ENCODE measurements at regions not wholly inside any gene's neighbourhood (a gene's known extent, or its start where the extent isn't known, plus 50 kb on each side); places are given as distances from the start of the nearest gene placed in this dataset.

GRCh38 chr13:105167385-105167784 lies 1368.1 kb downstream of the EFNB2 start:
- no peak overlapping the region for H3K4me3 ChIP-seq
- H3K9me3 ChIP-seq: peaks cover 0 to 30% (median 7%) of the 10 kb centered on the region in 11 donors
- no peak for ATAC-seq
- no peaks in the 10 kb centered on the region for H3K27me3 ChIP-seq
- no peak for DNase-seq
- TF ChIP-seq CTCF (IDR thresholded peaks at IDR 0.05): no peak
- no peaks in the 10 kb centered on the region for H3K36me3 ChIP-seq
- no peak overlapping the region for H3K27ac ChIP-seq
- H3K4me1 ChIP-seq: no peaks in the 10 kb centered on the region
- intact Hi-C loops (cut with DNase I): no loop called here
- 95 to 100% methylated on average over 1 of the region's 1 CpG for WGBS, 2 donors

GRCh38 chr13:105165449-105166125 lies 1369.9 kb downstream of the EFNB2 start:
- Histone ChIP-seq H3K4me3 (no peak overlapping the region), H3K9me3 (peaks cover 0 to 13% (median 3%) of the 10 kb centered on the region in 11 donors), H3K27me3 (no peaks in the 10 kb centered on the region), H3K36me3 (no peaks in the 10 kb centered on the region), H3K4me1 (no peaks in the 10 kb centered on the region), H3K27ac (no peak overlapping the region)
- intact Hi-C loops (cut with DNase I): no loop called here
- 72 to 78% methylated on average over 2 of the region's 2 CpGs for WGBS, 2 donors
- no peak for ATAC-seq
- DNase-seq: no peak
- TF ChIP-seq CTCF (IDR thresholded peaks at IDR 0.05): no peak

DNA sequence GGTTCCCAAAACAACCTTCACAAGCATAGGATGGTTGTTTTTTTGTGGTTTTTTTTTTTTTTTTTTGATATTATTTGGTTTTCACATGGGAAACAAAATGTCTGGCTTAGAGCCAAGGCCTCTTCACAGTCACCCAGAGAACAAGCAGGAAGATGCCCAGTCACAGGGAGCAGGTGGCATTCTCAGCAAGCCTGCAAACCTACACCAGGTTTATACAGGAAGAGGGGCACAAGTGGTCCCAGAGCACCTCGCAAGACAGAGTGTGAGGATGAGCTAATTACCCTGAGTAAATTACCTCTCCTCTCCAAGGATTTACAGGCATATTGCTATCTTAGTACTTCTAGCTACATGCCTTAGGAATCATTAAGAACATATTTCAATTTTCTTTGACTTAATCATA lies 1375.6 kb downstream of the EFNB2 start:
- Histone ChIP-seq H3K27ac (no peak overlapping the region), H3K27me3 (no peaks in the 10 kb centered on the region), H3K9me3 (no peaks in the 10 kb centered on the region), H3K36me3 (no peaks in the 10 kb centered on the region), H3K4me3 (no peak overlapping the region), H3K4me1 (no peaks in the 10 kb centered on the region)
- DNase-seq (no peak), ATAC-seq (no peak)
- no peak for TF ChIP-seq CTCF (IDR thresholded peaks at IDR 0.05)
- 79 to 88% methylated on average over 1 of the region's 1 CpG for WGBS, 2 donors
- intact Hi-C loops (cut with DNase I): no loop called here

DNA sequence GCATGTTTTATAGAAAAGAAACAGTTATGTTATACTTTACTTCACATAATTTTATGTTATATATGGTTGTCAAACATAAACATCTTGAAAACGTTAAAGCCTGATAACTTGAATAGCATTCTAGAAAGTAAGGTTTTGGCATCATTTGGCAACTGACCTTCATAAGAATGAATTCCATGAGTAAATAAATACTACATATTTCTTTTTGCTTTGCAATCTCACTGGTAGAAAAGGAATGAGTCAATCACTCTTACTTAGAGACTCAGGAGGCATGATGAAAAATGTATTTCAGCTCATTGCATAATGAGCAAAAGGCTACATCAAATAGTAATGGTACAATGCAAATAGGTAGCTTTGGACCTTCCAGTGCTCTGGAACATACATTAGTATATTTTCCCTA lies 1381.9 kb downstream of the EFNB2 start:
- ATAC-seq: no peak
- intact Hi-C loops (cut with DNase I): loop anchor here in 1 of 10 donors (1.0 kb wide), 1 partner anchor 12 kb away; no protein-coding TSS in a partner anchor

More for the DNA sequence above, 1381.9 kb downstream of the EFNB2 start:
- 65 to 70% methylated on average over 1 of the region's 1 CpG for WGBS, 2 donors
- no peak overlapping the region for H3K27ac ChIP-seq
- no peaks in the 10 kb centered on the region for H3K36me3 ChIP-seq
- no peak for DNase-seq
- no peaks in the 10 kb centered on the region for H3K27me3 ChIP-seq
- H3K4me1 ChIP-seq: no peaks in the 10 kb centered on the region
- H3K4me3 ChIP-seq: no peak overlapping the region
- TF ChIP-seq CTCF (IDR thresholded peaks at IDR 0.05): no peak
- peaks cover 0 to 4% (median 0%) of the 10 kb centered on the region in 11 donors for H3K9me3 ChIP-seq
